A549 (cell line): ENCODE measurements at regions not wholly inside any gene's neighbourhood (a gene's known extent, or its start where the extent isn't known, plus 50 kb on each side); places are given as distances from the start of the nearest gene placed in this dataset.

ENCODE experiments used
- HOXA7 ChIP-seq: fragments of 250-450 bp; sonication (Bioruptor Pico); IDR thresholded peaks from 2 replicates; pipeline ENCODE4 v1.5.0; 2020; ENCODE audit warnings: mild to moderate bottlenecking, moderate library complexity
- RFX5 ChIP-seq: fragments of 450-650 bp; IDR thresholded peaks from 2 replicates; pipeline ENCODE4 v1.7.1; 2014; ENCODE audit warnings: antibody characterized with exemption, mild to moderate bottlenecking, moderate library complexity
- TF ChIP-seq, protein P1 (sequence below): fragments of 200-600 bp; sonication (generic); IDR thresholded peaks from 2 replicates; pipeline ENCODE4 v1.6.1; 2016; ENCODE audit warnings: antibody characterized with exemption, mild to moderate bottlenecking, moderate library complexity
- TF ChIP-seq, protein P2 (sequence below): fragments of >200 bp; sonication (Bioruptor Twin); formaldehyde crosslinking; IDR thresholded peaks from 3 replicates; pipeline ENCODE4 v1.5.1; 2016

DNA sequence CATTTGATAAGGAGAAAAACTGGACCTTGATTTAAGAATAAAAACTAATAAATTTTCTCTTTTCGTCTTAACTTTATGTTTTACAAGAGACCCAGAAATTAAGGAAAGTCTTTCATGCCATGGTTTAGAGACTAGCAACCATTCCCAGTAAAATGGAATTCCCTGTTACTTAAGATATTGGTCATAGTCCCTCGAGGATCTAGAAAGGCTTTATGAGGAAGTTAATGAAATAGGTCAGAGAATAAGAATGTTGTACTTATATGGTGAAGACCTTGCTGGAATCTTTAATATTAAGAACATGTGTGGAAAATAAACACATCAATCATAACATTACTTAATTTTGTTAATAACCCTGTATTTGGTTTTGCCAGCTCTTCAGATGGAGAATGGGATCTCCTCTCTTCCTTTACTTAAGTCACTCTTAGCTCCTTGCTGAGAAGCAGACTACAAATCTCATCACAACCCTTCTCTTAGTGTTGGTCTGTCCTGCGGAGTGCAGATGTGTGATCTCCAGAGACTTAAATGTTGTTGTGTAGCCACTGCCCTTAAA is 382.9 kb downstream of the QKI start:
- TF ChIP-seq, protein P1, sequence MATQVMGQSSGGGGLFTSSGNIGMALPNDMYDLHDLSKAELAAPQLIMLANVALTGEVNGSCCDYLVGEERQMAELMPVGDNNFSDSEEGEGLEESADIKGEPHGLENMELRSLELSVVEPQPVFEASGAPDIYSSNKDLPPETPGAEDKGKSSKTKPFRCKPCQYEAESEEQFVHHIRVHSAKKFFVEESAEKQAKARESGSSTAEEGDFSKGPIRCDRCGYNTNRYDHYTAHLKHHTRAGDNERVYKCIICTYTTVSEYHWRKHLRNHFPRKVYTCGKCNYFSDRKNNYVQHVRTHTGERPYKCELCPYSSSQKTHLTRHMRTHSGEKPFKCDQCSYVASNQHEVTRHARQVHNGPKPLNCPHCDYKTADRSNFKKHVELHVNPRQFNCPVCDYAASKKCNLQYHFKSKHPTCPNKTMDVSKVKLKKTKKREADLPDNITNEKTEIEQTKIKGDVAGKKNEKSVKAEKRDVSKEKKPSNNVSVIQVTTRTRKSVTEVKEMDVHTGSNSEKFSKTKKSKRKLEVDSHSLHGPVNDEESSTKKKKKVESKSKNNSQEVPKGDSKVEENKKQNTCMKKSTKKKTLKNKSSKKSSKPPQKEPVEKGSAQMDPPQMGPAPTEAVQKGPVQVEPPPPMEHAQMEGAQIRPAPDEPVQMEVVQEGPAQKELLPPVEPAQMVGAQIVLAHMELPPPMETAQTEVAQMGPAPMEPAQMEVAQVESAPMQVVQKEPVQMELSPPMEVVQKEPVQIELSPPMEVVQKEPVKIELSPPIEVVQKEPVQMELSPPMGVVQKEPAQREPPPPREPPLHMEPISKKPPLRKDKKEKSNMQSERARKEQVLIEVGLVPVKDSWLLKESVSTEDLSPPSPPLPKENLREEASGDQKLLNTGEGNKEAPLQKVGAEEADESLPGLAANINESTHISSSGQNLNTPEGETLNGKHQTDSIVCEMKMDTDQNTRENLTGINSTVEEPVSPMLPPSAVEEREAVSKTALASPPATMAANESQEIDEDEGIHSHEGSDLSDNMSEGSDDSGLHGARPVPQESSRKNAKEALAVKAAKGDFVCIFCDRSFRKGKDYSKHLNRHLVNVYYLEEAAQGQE = no peak
- TF ChIP-seq, protein P2, sequence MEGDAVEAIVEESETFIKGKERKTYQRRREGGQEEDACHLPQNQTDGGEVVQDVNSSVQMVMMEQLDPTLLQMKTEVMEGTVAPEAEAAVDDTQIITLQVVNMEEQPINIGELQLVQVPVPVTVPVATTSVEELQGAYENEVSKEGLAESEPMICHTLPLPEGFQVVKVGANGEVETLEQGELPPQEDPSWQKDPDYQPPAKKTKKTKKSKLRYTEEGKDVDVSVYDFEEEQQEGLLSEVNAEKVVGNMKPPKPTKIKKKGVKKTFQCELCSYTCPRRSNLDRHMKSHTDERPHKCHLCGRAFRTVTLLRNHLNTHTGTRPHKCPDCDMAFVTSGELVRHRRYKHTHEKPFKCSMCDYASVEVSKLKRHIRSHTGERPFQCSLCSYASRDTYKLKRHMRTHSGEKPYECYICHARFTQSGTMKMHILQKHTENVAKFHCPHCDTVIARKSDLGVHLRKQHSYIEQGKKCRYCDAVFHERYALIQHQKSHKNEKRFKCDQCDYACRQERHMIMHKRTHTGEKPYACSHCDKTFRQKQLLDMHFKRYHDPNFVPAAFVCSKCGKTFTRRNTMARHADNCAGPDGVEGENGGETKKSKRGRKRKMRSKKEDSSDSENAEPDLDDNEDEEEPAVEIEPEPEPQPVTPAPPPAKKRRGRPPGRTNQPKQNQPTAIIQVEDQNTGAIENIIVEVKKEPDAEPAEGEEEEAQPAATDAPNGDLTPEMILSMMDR = no peak
- TF ChIP-seq RFX5 = no peak
- no peak for TF ChIP-seq HOXA7 (CRISPR knock-in tag)
